ENCODE measurements at regions not wholly inside any gene's neighbourhood (a gene's known extent, or its start where the extent isn't known, plus 50 kb on each side); places are given as distances from the start of the nearest gene placed in this dataset.

DNA sequence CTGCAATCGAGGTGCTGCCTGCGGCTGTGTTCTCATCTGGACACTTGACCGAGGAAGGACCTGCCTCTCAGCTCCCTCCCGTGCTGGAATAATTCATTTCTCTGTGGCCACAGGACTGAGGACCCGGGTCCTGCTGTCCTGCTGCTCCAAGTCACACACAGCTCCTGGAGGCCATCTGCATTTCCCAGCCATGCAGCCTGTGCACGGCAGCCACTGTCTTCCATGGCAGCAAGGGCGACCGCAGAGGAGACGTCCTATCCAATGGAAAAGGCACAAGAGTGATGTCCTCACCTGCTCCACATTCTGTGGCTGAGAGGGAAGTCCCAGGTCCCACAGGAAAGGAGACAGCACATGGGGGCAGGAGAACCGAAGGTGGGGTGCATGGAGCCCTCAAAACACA, 495.8 kb downstream of the BRD1 start:
- H2BK20ac ChIP-seq (ENCODE audit: low read depth, low read length): no peak overlapping the region
- H2BK15ac ChIP-seq (ENCODE audit: low read depth, low read length): no peak overlapping the region
- no peak for ATAC-seq (ENCODE audit: low read depth)
- 60% methylated on average over 8 of the region's 10 CpGs; no CpG with 5 or more reads in 1 of the 2 experiments for WGBS, 2 experiments (ENCODE audit: extremely low coverage in 2 of 2, insufficient read length in 1 of 2)
- dilution Hi-C loops (cut with HindIII; ENCODE audit: low sequenced_read_pairs, unreplicated experiment) (no loop called here), in situ Hi-C loops (cut with MboI; ENCODE audit: low sequenced_read_pairs) (no loop called here), intact Hi-C loops (cut with micrococcal nuclease) (no loop called here)
- no peak overlapping the region for H2AK9ac ChIP-seq (replicated peaks; ENCODE audit: low read depth, low read length, poor library complexity)
- no peak overlapping the region for H3K4me3 ChIP-seq (ENCODE audit: insufficient read depth, low read depth, low read length)
- CTCF ChIA-PET: no interaction called here
- peaks cover 60% of the 10 kb centered on the region for H3K9me3 ChIP-seq (ENCODE audit: control insufficient read depth, insufficient read depth, low read length)
- no peaks in the 10 kb centered on the region for H3K79me1 ChIP-seq (ENCODE audit: low read depth in 1 of 2, low read length in 2 of 2)
- no peaks in the 10 kb centered on the region for H3K36me3 ChIP-seq (ENCODE audit: control insufficient read depth, insufficient read depth, low read length)
- no peak overlapping the region for H2BK120ac ChIP-seq (ENCODE audit: low read depth, low read length)
- H4K5ac ChIP-seq (ENCODE audit: low read depth, low read length): no peak overlapping the region
- H4K8ac ChIP-seq (ENCODE audit: low read depth in 2 of 2, low read length in 2 of 2): no peak overlapping the region
- no TSS peak for BruUV-seq (replicated peaks)
- no peak overlapping the region for H4K91ac ChIP-seq (ENCODE audit: insufficient read depth, low read depth, low read length)
- no peaks in the 10 kb centered on the region for H3K27me3 ChIP-seq (ENCODE audit: control insufficient read depth, insufficient read depth, low read length)
- no peak overlapping the region for H3K23ac ChIP-seq (ENCODE audit: low read depth, low read length)
- H3K4ac ChIP-seq (ENCODE audit: low read depth, low read length): no peak overlapping the region
- no peak overlapping the region for H3K9ac ChIP-seq (ENCODE audit: low read depth, low read length)
- H2BK5ac ChIP-seq (ENCODE audit: low read depth, low read length, poor library complexity, severe bottlenecking): no peak overlapping the region
- no peak overlapping the region for H2AK5ac ChIP-seq (ENCODE audit: low read depth, low read length)
- no peaks in the 10 kb centered on the region for H3K4me1 ChIP-seq (ENCODE audit: control insufficient read depth, insufficient read depth, low read length)
- no peak overlapping the region for H3K14ac ChIP-seq (replicated peaks; ENCODE audit: low read depth, low read length)
- H3K4me2 ChIP-seq (ENCODE audit: low read depth, low read length): no peak overlapping the region
- no peaks in the 10 kb centered on the region for H4K20me1 ChIP-seq (ENCODE audit: insufficient read depth, low read length)
- POLR2A ChIA-PET (ENCODE audit: unreplicated experiment): no interaction called here
- no peak overlapping the region for H3K27ac ChIP-seq (ENCODE audit: insufficient read depth, low read length)
- no peak overlapping the region for H3K18ac ChIP-seq (ENCODE audit: low read depth, low read length)
- no peak for DNase-seq
- H2AFZ ChIP-seq (replicated peaks; ENCODE audit: low read length, poor library complexity): no peak overlapping the region
- no peak for TF ChIP-seq CHD1 (IDR thresholded peaks at IDR 0.05; ENCODE audit: low read depth, low read length)
- TF ChIP-seq MAFK (IDR thresholded peaks at IDR 0.05; ENCODE audit: low read depth, low read length): no peak
- TF ChIP-seq RCOR1 (IDR thresholded peaks at IDR 0.05; ENCODE audit: insufficient replicate concordance, low read length): no peak
- TF ChIP-seq, protein P1, sequence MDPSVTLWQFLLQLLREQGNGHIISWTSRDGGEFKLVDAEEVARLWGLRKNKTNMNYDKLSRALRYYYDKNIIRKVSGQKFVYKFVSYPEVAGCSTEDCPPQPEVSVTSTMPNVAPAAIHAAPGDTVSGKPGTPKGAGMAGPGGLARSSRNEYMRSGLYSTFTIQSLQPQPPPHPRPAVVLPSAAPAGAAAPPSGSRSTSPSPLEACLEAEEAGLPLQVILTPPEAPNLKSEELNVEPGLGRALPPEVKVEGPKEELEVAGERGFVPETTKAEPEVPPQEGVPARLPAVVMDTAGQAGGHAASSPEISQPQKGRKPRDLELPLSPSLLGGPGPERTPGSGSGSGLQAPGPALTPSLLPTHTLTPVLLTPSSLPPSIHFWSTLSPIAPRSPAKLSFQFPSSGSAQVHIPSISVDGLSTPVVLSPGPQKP (IDR thresholded peaks at IDR 0.05; ENCODE audit: borderline replicate concordance, low read depth, low read length): no peak
- TF ChIP-seq RFX5 (IDR thresholded peaks at IDR 0.05; ENCODE audit: low read depth, low read length): no peak
- no peak for TF ChIP-seq MXI1 (IDR thresholded peaks at IDR 0.05; ENCODE audit: borderline replicate concordance, low read depth, low read length)
- TF ChIP-seq MAZ (IDR thresholded peaks at IDR 0.05; ENCODE audit: borderline replicate concordance, low read depth, low read length): no peak
- TF ChIP-seq, protein P2, sequence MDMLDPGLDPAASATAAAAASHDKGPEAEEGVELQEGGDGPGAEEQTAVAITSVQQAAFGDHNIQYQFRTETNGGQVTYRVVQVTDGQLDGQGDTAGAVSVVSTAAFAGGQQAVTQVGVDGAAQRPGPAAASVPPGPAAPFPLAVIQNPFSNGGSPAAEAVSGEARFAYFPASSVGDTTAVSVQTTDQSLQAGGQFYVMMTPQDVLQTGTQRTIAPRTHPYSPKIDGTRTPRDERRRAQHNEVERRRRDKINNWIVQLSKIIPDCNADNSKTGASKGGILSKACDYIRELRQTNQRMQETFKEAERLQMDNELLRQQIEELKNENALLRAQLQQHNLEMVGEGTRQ (IDR thresholded peaks at IDR 0.05; ENCODE audit: low read depth, low read length): no peak
- no peak for TF ChIP-seq FOS (IDR thresholded peaks at IDR 0.05; ENCODE audit: low read depth, low read length)
- TF ChIP-seq, protein P3, sequence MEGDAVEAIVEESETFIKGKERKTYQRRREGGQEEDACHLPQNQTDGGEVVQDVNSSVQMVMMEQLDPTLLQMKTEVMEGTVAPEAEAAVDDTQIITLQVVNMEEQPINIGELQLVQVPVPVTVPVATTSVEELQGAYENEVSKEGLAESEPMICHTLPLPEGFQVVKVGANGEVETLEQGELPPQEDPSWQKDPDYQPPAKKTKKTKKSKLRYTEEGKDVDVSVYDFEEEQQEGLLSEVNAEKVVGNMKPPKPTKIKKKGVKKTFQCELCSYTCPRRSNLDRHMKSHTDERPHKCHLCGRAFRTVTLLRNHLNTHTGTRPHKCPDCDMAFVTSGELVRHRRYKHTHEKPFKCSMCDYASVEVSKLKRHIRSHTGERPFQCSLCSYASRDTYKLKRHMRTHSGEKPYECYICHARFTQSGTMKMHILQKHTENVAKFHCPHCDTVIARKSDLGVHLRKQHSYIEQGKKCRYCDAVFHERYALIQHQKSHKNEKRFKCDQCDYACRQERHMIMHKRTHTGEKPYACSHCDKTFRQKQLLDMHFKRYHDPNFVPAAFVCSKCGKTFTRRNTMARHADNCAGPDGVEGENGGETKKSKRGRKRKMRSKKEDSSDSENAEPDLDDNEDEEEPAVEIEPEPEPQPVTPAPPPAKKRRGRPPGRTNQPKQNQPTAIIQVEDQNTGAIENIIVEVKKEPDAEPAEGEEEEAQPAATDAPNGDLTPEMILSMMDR (conservative IDR thresholded peaks at IDR 0.05; ENCODE audit: low read depth, low read length): no peak
- no peak for TF ChIP-seq SMC3 (IDR thresholded peaks at IDR 0.05; ENCODE audit: low read depth, low read length)
- no peak for TF ChIP-seq BHLHE40 (IDR thresholded peaks at IDR 0.05; ENCODE audit: low read depth, low read length)
- TF ChIP-seq NFE2L2 (IDR thresholded peaks at IDR 0.05; ENCODE audit: low read depth, low read length): no peak
- TF ChIP-seq POLR2A (IDR thresholded peaks at IDR 0.05; ENCODE audit: low read depth, low read length): no peak
- TF ChIP-seq CEBPB (IDR thresholded peaks at IDR 0.05; ENCODE audit: low read depth, low read length): no peak
- H3K56ac ChIP-seq (ENCODE audit: extremely low read depth, insufficient read depth, low read length): no peak overlapping the region
- no peaks in the 10 kb centered on the region for H3K9me1 ChIP-seq (ENCODE audit: insufficient read depth, low read length)

Data from IMR-90 (cell line).